ENCODE measurements at regions not wholly inside any gene's neighbourhood (a gene's known extent, or its start where the extent isn't known, plus 50 kb on each side); places are given as distances from the start of the nearest gene placed in this dataset.
"Not testable (repeated sequence)": the region's sequence is repeated elsewhere in the genome, so short reads cannot be mapped to it uniquely, and the experiment has no call there.

- DNase-seq, result no peak
Observed at GRCh38 chr1:238914346-238914745, 472.0 kb upstream of the CHRM3 start.

DNA sequence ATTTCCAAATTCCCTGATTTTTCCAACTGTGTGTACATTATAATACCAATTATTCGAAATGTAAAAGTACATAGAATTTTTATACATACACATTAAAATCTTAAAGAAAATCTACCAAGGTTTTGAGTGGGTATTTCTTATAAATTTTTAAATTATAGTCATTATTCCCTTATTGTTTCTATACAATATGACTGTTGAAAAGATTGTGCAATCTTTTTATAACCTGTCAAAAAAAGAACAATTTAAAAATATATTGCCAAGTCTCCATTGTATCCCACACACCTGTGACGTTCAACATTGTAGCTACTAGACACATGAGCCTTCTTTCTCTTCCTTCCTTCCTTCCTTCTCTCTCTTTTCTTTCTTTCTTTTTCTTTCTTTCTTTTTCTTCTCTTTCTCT, 473.2 kb upstream of the CHRM3 start:
- DNase-seq, result no peak

DNA sequence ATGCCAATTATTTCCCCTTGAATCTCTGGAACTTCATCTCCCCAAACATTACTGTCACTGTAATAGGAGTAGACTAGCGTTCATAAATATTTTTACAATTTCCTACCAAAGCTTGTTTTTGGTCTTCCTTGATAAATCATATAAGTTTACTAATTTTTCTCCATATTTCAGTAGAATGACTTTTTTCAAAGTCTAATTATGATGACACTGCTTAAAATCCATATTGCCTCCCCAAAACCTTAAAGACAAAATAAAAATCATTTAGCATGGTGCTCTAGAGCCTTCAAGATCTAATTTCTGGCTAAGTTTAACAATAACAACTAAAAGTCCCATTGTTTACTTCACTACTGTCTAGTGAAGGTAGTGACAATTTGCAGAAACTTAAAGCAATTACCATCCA, 474.2 kb upstream of the CHRM3 start:
- no peak for DNase-seq

- not testable (repeated sequence) for DNase-seq
Observed at GRCh38 chr1:238902752-238903151, 483.6 kb upstream of the CHRM3 start.

DNA sequence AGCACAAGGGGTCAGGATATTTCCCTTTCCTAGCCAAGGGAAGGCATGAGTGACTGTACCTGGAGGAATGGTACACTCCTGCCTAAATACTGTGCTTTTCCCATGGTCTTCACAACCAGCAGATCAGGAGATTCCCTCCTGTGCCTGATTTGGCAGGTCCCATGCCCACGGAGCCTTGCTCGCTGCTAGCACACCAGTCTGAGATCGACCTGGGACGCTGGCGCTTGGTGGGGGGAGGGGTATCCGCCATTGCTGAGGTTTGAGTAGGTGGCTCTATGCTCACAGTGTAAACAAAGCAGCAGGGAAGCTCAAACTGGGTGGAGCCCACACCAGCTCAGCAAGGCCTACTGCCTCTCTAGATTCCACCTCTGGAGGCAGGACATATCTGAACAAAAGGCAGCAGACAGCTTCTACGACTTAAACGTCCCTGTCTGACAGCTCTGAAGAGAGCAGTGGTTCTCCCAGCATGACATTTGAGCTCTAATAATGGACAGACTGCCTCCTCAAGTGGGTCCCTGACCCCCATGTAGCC, 486.0 kb upstream of the CHRM3 start:
- DNase-seq, result no peak

- no peak for DNase-seq
Observed at GRCh38 chr1:238898856-238899255, 487.5 kb upstream of the CHRM3 start.

GRCh38 chr1:238895911-238896310, 490.5 kb upstream of the CHRM3 start:
- no peak for DNase-seq

- no peak for DNase-seq
Observed at GRCh38 chr1:238892612-238893011, 493.8 kb upstream of the CHRM3 start.

DNA sequence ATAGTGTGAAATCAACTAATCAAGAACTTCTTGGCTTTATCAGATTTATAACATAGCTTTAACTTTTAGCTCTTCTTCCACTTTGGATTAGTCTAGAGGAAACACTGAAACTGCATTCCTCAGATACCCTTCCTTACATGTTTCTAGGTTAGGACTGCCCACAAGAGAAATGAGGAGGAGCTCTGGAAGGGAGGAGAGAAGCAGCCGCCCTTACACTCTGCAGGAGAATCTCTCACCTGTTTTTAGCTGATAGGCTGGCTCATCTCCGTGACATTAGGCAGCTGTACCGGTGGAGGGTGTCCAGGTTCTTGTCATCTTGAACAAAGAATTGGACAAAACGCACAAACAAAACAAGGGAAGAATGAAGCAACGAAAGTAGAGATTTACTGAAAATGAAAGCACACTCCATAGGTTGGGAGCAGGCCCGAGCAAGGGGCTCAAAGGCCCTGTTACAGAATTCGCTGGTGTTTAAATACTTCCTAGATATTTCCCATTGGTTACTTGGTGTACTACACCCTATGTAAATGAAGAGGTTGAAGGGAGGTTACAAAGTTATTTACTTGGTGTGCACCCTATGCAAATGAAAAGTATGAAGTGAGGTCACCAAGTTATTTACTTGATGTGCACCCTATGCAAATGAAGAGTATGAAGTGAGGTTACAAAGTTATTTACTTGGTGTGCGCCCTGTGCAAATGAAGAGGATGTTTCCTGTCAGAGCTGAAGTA, 524.9 kb upstream of the CHRM3 start:
- DNase-seq, result no peak

- no peak for DNase-seq
Observed at GRCh38 chr1:238833919-238834318, 552.4 kb upstream of the CHRM3 start.

GRCh38 chr1:238832106-238832505, 554.3 kb upstream of the CHRM3 start:
- DNase-seq, result no peak

- no peak for DNase-seq
Observed at GRCh38 chr1:238830036-238830611, 556.2 kb upstream of the CHRM3 start.

DNA sequence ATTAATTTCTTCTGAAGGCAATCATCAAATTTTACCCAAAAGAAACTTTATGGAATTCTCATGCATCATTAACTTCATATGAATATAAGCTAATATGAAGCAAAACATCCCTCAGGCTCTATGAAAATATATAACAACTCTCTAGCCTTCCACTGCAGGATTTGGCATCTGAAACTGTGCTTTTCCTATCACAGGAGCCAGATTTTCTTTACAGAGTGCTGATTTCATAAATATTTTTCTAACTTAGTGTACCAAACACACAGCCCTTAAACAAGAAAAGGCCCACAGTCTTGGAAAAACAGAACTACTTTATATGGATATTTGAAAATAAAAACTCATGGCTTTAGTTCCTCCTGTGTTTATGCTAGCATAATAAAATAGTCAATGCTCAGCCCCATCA, 559.5 kb upstream of the CHRM3 start:
- DNase-seq, result no peak

GRCh38 chr1:238823416-238823815, 563.0 kb upstream of the CHRM3 start:
- no peak for DNase-seq

- no peak for DNase-seq
Observed at GRCh38 chr1:238811211-238811879, 575.0 kb upstream of the CHRM3 start.

GRCh38 chr1:238790882-238791281, 595.5 kb upstream of the CHRM3 start:
- DNase-seq, result no peak

- DNase-seq, result no peak
Observed at GRCh38 chr1:238789916-238790667, 596.3 kb upstream of the CHRM3 start.

- no peak for DNase-seq
Observed at GRCh38 chr1:238787471-238787870, 598.9 kb upstream of the CHRM3 start.

- no peak for DNase-seq
Observed at GRCh38 chr1:238783633-238784032, 602.7 kb upstream of the CHRM3 start.

GRCh38 chr1:238779716-238780115, 606.7 kb upstream of the CHRM3 start:
- no peak for DNase-seq

DNA sequence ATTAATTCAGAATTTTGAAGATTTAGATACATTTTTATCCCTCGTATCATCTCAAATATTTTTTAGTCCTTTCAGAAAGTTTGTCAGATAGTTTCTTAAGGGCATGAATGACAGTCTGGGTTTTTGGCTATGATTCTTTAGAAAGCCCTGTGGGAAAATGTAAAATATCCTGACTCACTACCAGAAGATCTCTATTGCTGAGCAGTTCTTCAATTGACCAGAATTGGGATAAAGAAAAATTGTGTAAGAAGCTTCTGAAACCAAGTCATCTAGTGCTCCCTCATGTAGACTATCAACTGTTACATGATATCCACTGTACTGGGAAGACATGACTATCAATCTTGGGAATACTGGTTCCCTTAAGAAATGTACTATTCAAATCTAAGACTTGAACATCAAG, 608.3 kb upstream of the CHRM3 start:
- no peak for DNase-seq

GRCh38 chr1:238777551-238777950, 608.8 kb upstream of the CHRM3 start:
- no peak for DNase-seq
